ENCODE measurements at regions not wholly inside any gene's neighbourhood (a gene's known extent, or its start where the extent isn't known, plus 50 kb on each side); places are given as distances from the start of the nearest gene placed in this dataset.

- TF ChIP-seq CTCF (IDR thresholded peaks at IDR 0.05; ENCODE audit: extremely low read depth in 1 of 2, insufficient read depth in 1 of 2, low read depth in 1 of 2, low read length in 2 of 2) (no peak), POLR2AphosphoS5 (IDR thresholded peaks at IDR 0.05; ENCODE audit: insufficient read depth, low read depth, low read length) (no peak), POLR2A (IDR thresholded peaks at IDR 0.05; ENCODE audit: low read depth, low read length) (no peak), EZH2 (IDR thresholded peaks at IDR 0.05; ENCODE audit: borderline replicate concordance, low read depth, low read length, severe bottlenecking) (no peak), MAX (IDR thresholded peaks at IDR 0.05; ENCODE audit: insufficient read depth, insufficient read length) (no peak), MYC (IDR thresholded peaks at IDR 0.05; ENCODE audit: low read depth, low read length) (no peak), JUN (IDR thresholded peaks at IDR 0.05; ENCODE audit: borderline replicate concordance, insufficient read depth, insufficient read length, low read depth) (no peak)
These were observed 251.9 kb upstream of the CDH12 start for GRCh38 chr5:23105021-23105420.
